NCI-H1048 (cell line): ENCODE measurements at regions not wholly inside any gene's neighbourhood (a gene's known extent, or its start where the extent isn't known, plus 50 kb on each side); places are given as distances from the start of the nearest gene placed in this dataset.
"Not testable (repeated sequence)": the region's sequence is repeated elsewhere in the genome, so short reads cannot be mapped to it uniquely, and the experiment has no call there.

Experiments used
- DNase-seq: peaks from one replicate; lab custom pipeline; 2025; lab: John Stamatoyannopoulos, UW

DNA sequence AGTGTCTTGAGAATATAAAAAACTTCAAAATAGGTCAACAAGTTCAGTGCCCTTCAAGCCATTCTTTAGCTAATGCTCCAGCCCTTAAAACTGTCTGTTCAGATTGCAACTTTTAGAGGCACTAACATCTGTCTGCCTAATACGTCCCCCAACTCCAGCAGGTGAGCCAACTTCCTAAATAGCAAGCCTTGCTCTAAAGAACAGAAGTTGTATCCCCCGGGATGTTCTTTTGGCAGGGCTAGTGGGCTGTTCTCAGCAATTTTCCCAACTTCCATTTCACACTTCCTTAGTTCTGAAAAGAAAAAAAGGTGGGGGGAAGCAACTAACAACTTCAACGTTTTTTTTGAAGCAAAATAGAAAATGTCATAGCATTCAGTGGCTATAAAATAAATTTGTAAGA lies 290.0 kb upstream of the PTCHD4 start:
- DNase-seq: no peak

DNA sequence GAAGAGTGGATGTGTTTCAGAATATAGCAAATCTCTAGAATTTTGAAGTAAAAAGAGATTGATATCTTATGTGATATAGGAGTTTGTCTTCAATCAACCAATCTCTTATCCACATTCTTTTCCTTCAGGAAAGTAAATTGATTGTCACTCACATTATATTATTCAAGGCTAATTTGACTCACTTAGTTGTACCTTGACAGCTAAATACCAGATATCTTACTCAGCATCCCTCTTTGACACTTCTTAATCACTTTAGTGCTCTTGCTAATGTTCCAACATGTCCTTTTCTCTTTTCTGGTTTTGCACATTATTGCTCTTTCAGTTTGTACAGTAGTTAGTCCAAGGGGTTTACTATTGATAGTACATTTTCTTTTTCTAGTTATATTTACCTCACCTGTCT lies 286.9 kb upstream of the PTCHD4 start:
- DNase-seq: no peak

DNA sequence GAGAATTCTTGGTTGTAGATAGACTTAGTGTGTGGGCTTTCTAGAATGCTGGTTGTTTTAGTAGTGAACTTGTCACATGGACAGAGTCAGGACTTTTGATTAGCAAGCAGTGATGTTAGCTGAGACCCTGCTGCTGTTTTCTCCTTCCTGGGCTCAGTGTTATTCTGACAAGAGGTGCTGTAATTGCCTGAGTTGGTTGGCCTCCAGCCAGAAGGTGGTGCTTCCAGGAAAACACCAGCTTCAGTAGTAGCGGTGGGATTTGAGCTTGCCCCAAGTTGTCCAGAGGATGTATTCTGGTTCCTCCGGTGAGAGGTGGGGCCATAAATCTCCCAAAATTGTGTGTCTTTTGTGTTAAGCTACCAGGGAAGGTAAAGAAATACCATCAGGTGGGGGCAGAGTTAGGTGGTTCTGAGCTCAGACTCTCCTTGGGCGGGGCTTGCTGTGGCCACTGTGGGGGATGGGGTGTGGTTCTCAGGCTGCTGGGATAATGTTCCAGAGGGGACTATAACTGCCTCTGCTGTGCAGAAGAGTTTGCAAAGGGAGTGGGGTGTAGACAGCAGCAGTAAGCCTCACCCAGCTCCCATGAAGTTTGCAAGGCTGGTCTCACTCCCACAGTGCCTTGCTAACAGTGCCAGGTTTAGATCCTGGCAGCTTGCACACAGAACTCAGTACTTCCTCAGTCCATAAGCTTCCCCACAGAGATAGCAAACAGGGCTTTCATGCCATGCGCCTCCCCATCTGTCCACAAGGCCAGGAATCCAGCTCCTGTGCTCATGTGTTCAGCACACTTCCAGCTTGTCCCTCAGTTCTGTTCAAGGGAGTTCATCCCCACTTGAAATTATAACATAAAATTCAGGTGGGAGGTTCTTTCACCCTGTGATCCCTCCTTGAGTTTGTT lies 278.4 kb upstream of the PTCHD4 start:
- DNase-seq: no peak

DNA sequence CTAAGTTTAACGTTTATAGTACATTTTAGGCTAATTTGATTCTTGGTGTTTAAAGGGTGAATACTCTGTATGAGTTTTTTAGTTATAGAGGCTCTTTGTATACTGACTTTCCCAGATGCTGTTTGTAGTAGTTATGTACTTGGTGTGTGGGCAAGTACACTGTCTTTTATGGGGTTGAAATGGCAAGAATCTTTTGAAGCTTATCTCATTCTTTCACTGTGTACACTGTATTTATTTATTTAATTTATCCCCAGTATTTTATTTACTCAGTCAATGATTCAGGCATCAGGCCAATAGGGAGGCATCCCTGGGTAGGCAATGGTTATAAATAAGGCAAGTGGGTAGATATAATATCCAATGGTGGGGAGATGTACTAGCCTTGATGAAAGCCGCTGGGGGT lies 277.0 kb upstream of the PTCHD4 start:
- DNase-seq: no peak

DNA sequence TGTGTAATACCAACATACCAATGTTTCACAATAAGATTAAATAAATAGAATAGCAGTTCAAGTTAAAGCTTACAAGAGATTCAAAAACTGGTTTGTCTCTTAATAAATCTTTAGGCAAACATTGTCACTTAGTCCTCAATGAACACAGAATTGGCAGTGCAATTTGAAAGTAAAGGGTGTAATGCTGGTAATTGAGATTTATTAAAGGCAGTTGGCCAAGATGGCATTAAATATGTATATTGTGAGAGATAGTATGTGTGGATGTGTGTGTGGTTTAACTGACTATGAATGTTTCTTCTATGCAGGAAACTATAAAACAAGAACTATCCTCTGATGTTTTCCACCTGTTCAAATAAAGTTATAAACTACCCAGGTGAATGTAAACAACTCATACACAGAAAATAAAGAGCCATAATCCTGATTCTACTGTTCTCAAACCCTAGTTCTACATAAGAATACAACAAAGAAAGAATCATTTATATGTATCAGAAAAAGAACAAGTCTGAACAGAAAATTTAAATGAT lies 267.9 kb upstream of the PTCHD4 start:
- no peak for DNase-seq

DNA sequence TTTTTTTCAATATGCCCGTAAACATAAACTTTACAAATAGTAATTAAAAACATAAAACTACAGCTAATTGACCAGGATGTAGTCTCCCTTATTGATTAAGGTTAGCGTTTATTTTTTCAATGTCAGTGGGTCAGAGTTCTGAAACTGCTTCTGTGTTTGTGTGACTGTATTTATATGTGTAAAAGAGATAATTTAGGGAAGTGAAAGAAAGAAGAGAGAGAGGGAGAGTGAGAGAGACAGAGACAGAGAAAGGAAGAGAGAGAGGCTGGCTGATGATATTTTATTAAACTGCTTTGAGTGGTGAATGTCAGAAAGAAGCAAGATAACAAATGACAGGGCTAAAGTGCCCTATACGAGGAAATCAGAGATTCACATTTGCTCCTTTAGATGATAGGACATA lies 266.1 kb upstream of the PTCHD4 start:
- DNase-seq: no peak

DNA sequence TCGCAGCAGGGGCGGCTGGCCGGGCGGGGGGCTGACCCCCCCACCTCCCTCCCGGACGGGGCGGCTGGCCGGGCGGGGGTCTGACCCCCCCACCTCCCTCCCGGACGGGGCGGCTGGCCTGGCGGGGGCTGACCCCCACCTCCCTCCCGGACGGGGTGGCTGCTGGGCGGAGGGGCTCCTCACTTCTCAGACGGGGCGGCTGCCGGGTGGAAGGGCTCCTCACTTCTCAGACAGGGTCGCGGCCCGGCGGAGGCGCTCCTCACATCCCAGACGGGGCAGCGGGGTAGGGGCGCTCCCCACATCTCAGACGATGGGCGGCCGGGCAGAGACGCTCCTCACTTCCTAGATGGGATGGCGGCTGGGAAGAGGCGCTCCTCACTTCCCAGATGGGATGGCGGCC lies 260.2 kb upstream of the PTCHD4 start:
- not testable (repeated sequence) for DNase-seq

DNA sequence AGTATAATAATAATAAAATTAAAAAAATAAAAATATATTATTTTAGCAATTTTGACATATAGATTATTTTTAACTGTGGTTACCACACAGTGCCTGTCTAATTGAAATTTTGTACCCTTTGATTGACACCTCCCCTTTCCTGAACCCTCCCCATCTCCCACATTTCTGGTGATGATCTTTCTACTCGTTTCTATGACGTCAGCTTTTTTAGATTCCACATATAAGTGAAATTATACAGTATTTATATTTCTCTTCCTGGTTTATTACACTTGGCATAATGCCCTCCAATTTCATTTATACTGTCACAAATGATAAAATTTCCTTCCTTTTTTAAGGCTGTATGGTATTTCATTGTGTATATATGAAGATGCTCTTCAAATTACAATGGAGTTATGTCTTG lies 258.1 kb upstream of the PTCHD4 start:
- DNase-seq: no peak

DNA sequence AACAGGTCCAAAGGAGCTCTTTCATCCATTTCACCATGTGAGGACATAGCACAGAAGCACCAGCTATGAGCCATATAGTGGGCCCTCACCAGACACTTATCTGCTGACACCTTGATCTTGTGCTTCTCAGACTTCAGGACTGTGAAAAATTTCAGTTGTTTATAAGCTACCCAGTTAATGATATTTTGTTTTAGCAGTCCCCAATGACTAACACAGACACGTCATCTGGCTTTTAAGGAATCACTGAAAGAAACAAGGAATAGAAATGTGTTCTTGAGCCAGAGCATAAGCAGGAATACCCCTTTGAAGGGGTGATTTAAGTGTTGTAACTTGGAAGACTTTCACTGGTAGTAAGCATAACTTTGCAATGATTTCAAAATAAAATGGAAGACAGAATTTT lies 214.7 kb upstream of the PTCHD4 start:
- DNase-seq: no peak

DNA sequence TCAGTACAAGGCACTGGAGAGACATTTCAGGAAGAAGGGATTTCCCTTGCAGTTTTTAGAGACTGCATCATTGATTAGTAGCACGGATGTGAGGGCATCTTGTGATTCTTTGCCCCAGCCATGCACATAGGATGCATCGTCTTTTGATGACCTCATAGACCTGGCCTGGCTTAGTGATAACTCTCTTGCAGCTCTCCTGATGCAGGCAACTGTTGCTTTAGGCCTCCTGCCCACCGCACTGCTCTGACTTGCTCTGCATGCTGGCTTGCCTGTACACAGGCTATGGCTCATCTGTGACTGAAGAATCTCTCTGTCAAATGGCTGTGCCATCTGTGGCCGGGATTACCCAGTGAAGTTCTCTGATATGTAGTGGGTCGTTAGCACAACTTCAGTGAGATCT lies 207.7 kb upstream of the PTCHD4 start:
- DNase-seq: no peak

DNA sequence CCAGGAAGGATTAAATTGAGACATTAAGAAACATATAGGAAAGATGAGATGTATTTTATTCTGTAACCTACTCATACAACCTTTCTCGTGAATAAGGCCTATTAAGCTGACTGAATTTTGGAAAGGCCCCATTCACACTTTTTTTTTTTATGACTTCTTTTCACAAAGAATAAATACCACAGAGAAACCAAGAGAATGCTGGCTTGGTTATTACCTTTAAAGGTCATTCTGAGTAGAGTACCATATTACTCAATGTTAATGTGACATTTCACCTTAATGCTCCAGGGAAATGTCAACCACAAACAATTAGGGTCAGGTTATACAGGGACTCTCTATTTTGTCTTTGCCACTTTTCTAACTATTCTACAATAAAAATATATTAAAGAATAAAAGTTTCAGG lies 204.9 kb upstream of the PTCHD4 start:
- no peak for DNase-seq

DNA sequence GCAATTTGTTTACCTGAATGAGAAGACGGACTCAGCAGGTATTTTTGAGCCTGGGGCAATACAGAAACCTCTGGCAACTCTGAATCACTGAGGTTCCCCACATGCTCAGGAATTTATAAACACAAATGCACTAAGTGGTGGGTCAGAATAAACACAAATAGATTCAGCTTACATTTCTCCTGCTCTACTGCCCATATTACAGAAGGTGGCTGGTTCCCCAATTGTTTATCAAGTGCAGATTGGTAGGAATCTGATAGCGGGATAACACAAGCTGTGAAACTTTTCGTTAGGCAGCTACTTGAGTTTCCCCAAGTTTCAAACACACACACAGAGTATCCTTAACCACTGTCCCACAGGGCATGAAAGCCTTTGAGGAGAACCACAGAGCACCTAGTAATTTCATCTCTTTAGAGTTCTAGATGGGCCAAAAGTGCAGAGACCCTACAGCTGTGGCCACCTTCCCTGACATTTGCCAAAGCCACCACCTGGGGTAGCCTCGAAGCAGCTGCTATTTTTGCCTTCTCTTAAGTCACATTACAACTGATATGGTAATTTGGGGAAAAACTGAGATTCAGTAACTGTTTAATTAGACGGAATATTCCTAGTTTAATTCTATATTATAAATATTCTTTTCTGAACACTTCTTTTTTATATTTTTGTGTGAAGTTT lies 204.2 kb upstream of the PTCHD4 start:
- no peak for DNase-seq

DNA sequence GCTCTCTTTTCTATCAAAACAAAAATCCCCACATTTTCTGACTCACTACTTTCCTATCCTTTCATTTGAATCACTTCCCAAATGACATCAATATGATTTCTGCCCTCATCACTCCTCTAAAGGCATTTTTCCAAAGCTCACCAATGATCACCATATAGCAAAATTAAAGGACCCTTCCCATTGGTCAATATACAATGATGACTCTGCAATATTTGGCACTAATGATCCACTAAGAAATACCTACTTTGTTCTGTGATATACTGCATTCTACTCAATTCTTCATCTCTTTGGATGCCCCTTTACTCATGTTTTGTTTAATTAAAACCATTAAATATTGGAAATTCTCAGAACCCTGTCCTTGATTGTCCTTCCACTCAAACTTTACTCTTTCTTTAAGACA lies 200.3 kb upstream of the PTCHD4 start:
- no peak for DNase-seq

DNA sequence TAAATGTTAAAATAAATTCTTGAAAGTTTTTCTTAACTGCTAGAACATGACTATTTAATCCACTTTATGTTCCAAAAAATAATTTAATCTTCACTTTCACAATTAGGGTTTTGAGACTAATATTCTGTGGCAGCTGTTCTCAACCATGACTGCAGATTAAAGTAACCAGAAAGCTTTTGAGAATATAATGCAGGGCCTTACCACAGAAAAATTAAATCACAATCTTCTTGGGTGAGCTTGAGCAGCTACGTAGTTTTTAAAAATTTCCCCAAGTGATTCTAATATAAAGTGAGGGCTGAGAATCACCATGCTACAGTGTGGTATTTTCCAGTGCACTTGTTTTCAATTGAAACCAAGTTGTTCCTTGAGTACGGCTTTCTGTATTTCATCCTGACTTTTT lies 196.6 kb upstream of the PTCHD4 start:
- no peak for DNase-seq

DNA sequence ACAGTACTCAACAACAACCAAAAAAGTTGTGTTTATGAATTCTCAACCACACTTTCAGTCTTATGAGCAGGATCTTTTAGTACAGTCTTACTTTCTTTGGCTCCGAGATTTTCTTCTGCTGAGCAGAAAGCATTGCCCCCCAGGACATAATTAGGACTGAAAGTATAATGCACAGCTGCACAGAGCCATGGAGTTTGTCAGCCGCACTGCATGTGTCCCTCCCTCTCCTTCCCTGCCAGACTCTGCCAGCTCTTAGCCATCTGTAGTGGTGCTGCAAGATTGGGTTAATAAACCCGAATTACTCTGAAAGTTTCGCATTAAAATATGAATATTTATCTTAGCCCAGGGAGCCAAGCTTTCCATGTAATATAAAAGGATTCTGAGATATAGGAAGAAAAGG lies 179.6 kb upstream of the PTCHD4 start:
- no peak for DNase-seq

DNA sequence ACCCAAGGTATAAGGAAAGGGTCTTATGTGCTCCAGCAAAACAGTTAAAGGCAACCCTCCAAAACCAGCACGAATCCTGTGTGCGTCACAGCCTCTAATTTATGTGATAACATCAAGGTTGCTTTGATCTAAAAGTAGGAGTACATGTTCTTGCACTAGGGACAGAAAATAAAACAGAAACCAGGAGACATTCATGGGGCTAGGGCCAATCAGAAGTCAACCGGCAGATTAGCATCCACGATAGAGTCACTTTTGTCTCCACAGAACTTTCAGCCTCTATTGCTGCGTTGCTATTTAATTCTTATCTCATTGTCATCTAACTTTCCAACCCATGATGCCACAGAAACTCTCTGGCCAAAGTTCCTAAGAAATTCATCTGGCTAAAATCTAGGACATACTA lies 178.8 kb upstream of the PTCHD4 start:
- DNase-seq: no peak

DNA sequence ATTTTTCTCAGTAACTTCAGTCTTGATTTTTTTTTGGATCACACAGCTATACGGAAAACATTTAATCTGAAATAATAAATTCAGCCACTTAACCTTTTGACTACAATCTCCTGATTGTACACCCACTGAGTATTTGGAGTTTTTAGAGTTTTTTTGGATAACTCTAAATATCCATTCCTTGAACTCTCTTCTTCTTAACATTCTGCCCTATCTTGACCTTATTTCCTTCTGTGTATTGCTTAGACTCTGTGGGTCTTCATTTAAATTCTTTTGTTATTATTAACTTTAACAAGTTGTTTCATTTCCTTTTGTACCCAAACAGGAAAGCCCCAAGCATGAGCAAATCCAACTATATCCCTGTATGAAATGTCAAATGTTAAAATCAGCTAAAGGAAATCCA lies 170.2 kb upstream of the PTCHD4 start:
- DNase-seq: no peak

DNA sequence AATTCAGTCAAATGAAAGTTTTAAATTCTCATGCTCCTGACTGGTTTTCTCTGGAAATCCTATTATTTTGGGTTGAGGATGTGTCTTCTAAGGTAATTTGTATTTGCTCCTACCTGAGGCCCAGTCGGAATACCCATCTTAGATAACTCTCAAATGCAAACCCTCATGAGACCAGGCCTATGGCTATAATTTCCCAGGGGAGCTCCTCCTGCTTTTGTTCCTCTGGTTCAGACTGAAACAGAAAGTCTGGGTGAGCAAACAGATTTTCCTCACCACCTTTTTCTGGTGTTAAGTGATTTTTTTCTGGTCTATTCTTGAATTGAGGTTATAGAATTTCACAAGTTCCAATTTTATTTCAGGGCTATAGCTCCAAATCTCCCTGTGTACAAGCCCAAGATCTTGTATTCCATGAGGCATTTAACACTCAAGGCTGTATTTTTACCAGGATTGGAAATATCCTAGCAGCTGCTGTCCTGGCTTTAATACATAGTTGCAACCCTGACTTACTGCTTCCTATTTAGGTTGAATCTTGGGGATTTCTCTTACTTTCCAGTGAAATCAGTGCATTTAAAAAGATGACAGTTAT lies 169.1 kb upstream of the PTCHD4 start:
- no peak for DNase-seq

DNA sequence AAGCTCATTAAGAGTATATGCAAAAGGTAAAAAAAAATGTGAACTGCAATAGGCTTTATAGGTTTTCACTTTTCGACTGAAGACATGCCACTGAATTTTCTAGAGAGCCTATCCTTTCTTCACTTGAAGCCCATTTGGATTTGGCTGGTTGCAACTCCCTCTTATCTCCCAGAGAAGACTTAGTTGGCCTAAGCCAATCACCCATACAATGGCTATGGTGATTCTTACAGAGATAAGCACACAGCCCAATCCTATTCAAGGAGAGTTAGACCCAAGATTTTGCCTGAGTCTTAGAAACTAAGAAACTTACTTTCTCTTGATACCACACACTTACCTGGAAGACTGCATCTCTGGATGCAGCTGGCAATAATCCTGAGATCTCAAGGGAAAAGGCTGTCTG lies 167.3 kb upstream of the PTCHD4 start:
- no peak for DNase-seq

DNA sequence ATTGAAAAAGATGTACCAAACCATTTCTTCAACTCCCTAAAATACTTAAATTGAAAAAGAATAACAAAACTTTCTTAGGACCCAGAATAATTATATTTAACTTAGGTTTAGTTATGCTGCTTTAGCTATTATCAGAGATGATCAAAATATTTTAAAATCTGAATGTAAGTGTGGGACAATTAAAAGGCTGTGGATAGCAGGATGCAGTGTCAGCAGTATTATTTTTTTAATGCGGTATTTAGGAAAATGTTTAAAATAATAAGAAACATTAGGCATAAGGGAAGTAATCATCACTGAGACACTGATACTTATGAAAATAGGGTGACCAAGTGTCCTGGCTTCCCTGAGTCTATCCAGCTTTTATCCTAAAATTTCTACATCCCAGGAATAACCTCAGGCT lies 161.5 kb upstream of the PTCHD4 start:
- DNase-seq: no peak

DNA sequence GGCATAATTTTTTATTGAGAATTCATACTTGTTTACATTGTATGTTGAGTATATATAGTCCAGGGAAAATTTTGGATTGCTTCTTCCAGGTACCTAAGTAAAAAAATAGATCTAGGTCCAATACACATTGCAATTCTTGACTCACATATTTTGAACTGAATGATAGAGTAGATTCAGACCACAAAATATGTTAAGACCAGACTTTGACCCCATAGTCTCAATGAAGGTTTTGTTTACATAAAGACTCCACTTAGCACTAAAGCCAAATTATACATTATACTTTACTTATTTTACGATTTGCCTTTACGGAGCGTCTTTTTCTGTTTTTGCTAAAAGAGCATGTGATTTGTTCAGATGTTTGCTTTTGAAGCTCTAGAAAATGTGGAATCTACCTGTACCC lies 144.1 kb upstream of the PTCHD4 start:
- no peak for DNase-seq

DNA sequence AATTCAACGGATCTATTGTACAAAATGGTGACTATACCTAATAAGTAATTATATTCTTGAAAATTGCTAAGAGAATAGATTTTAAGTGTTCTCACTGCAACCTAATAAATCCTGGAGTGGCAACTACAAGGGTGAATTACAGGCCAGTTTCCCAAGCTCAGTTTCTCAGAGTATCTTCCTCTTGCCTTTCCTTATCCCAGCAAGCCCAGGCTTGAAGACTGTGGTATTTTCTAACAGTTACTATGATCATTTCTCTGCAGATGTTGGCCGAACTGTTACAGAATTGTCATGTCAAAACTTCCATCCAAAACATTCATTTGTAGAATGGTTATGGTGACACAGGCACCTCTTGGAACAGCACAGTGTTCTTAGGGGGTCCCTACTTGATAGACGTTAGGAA lies 138.1 kb upstream of the PTCHD4 start:
- no peak for DNase-seq

DNA sequence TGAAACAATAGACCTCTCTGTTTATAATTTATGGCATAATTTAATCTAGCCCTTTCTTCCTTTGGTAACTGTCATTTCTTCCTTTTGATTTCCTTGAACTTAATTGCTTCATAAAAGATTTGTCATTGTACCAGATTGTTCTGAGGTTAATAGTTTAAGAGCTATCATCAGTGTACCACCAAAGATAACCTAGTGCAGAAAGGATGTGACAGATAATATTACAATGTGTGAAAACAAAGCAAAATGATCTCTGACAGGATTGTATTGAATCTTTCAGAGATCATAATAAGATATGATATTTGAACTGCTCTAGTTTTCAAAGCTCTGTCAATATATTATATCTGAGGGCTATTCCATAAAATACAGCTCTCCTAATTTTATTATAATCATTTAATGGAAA lies 132.1 kb upstream of the PTCHD4 start:
- no peak for DNase-seq
